Left lung (tissue), 4 donors: ENCODE measurements at regions not wholly inside any gene's neighbourhood (a gene's known extent, or its start where the extent isn't known, plus 50 kb on each side); places are given as distances from the start of the nearest gene placed in this dataset.
A peak's percentile ranks its signal among the peaks of the same experiment; 100 is the strongest.

Experiments used
- ATAC-seq: fragments of 200-7000 bp; cut with Tn5 transposase; one replicate; pipeline ENCODE4 v1.9.1; 2020; ENCODE audit warnings: moderate library complexity
- DNase-seq, 4 donors: peaks; one replicate each; pipeline ENCODE4 v3.0.0-alpha.2; 2013 to 2020
- H3K27ac ChIP-seq, 2 donors: fragments of 200-600 bp; sonication (generic) in 1 of 2; one replicate each; pipeline versions ENCODE4 v1.5.0 to v1.8.0; 2020 to 2021
- H3K27me3 ChIP-seq, 2 donors: fragments of 200-600 bp; sonication (generic) in 1 of 2; one replicate each; pipeline versions ENCODE4 v1.5.0 to v1.8.0; 2020 to 2021
- H3K36me3 ChIP-seq, 2 donors: fragments of 200-600 bp; sonication (generic) in 1 of 2; one replicate each; pipeline versions ENCODE4 v1.5.0 to v1.8.0; 2020 to 2021
- H3K4me1 ChIP-seq, 2 donors: fragments of 200-600 bp; one replicate each; pipeline ENCODE4 v1.8.0; 2021
- H3K4me3 ChIP-seq, 2 donors: fragments of 200-600 bp; sonication (generic) in 1 of 2; one replicate each; pipeline versions ENCODE4 v1.5.0 to v1.8.0; 2020 to 2021; ENCODE audit warnings: mild to moderate bottlenecking in 1 of 2
- H3K9me3 ChIP-seq, 2 donors: fragments of 200-600 bp; sonication (generic) in 1 of 2; one replicate each; pipeline versions ENCODE4 v1.5.0 to v1.8.0; 2020 to 2021
- CTCF ChIP-seq, 2 donors: fragments of 200-600 bp; sonication (generic) in 1 of 2; IDR thresholded peaks; one replicate each; pipeline versions ENCODE4 v1.5.0 to v1.8.0; 2021; ENCODE audit warnings: antibody characterized with exemption in 2 of 2
- intact Hi-C, 2 donors: fragments of 100-400 bp; cut with DNase I; formaldehyde crosslinking; loops; one replicate each; pipeline versions ENCODE4 v1.11.2 to v1.14.2; 2022
- donor health status: DM: no; HTN: yes; CAD: no.
- donor health status: DM: no; HTN: no; CAD: no.

- no peak overlapping the region for H3K27ac ChIP-seq
- H3K4me1 ChIP-seq = peaks cover 0 to 8% of the 10 kb centered on the region in 2 donors
- no peaks in the 10 kb centered on the region for H3K27me3 ChIP-seq
- DNase-seq (peak in 2 of 4 donors; percentile 24 to 51), ATAC-seq (peak; percentile 53)
- H3K9me3 ChIP-seq = no peaks in the 10 kb centered on the region
- TF ChIP-seq CTCF (IDR thresholded peaks at IDR 0.05) = no peak
- intact Hi-C loops = no loop called here
- H3K36me3 ChIP-seq = no peaks in the 10 kb centered on the region
- H3K4me3 ChIP-seq = no peak overlapping the region
Observed at GRCh38 chr1:56057466-56058405, 521.6 kb downstream of the PLPP3 start.

- Histone ChIP-seq H3K4me3 (no peak overlapping the region), H3K9me3 (no peaks in the 10 kb centered on the region), H3K27ac (no peak overlapping the region), H3K27me3 (no peaks in the 10 kb centered on the region), H3K4me1 (peaks cover 0 to 8% of the 10 kb centered on the region in 2 donors), H3K36me3 (no peaks in the 10 kb centered on the region)
- DNase-seq (peak in 1 of 4 donors; percentile 18), ATAC-seq (peak; percentile 35)
- intact Hi-C loops = no loop called here
- no peak for TF ChIP-seq CTCF (IDR thresholded peaks at IDR 0.05)
Observed at GRCh38 chr1:56056438-56057287, 522.7 kb downstream of the PLPP3 start.

GRCh38 chr1:56054959-56055358 lies 524.4 kb downstream of the PLPP3 start:
- Histone ChIP-seq H3K27ac (no peak overlapping the region), H3K27me3 (no peaks in the 10 kb centered on the region), H3K4me1 (peaks cover 0 to 8% of the 10 kb centered on the region in 2 donors), H3K4me3 (no peak overlapping the region), H3K9me3 (no peaks in the 10 kb centered on the region), H3K36me3 (no peaks in the 10 kb centered on the region)
- ATAC-seq (no peak), DNase-seq (no peak)
- intact Hi-C loops = no loop called here
- TF ChIP-seq CTCF (IDR thresholded peaks at IDR 0.05) = no peak

GRCh38 chr1:56052041-56052440 lies 527.3 kb downstream of the PLPP3 start:
- no peak overlapping the region for H3K4me3 ChIP-seq
- DNase-seq (no peak), ATAC-seq (no peak)

More at GRCh38 chr1:56052041-56052440, 527.3 kb downstream of the PLPP3 start:
- no peak overlapping the region for H3K27ac ChIP-seq
- peaks cover 0 to 7% of the 10 kb centered on the region in 2 donors for H3K4me1 ChIP-seq
- intact Hi-C loops = no loop called here
- no peaks in the 10 kb centered on the region for H3K36me3 ChIP-seq
- no peaks in the 10 kb centered on the region for H3K27me3 ChIP-seq
- H3K9me3 ChIP-seq = no peaks in the 10 kb centered on the region
- TF ChIP-seq CTCF (IDR thresholded peaks at IDR 0.05) = no peak
